Peyer's patch (tissue), 4 donors: ENCODE measurements at regions not wholly inside any gene's neighbourhood (a gene's known extent, or its start where the extent isn't known, plus 50 kb on each side); places are given as distances from the start of the nearest gene placed in this dataset.

Experiments
- DNase-seq, 3 donors: peaks; one replicate each; pipeline ENCODE4 v3.0.0-alpha.2; 2017 to 2019
- H3K27ac ChIP-seq, 4 donors: fragments of 200-600 bp; sonication (generic); one replicate each; pipeline ENCODE4 v1.5.1; 2016 to 2019
- H3K27me3 ChIP-seq, 2 donors: fragments of 200-600 bp; sonication (generic); one replicate each; pipeline ENCODE4 v1.5.1; 2019
- H3K36me3 ChIP-seq, 3 donors: fragments of 200-600 bp; sonication (generic); one replicate each; pipeline ENCODE4 v1.5.1; 2016 to 2019
- H3K4me1 ChIP-seq, 4 donors: fragments of 200-600 bp; sonication (generic); one replicate each; pipeline ENCODE4 v1.5.1; 2016 to 2019
- H3K4me3 ChIP-seq, 4 donors: fragments of 200-600 bp; sonication (generic); 1 replicate in 3 of 4; 2 replicates in 1 of 4; pipeline ENCODE4 v1.5.1; 2016 to 2019; ENCODE audit warnings: mild to moderate bottlenecking in 1 of 4
- H3K9me3 ChIP-seq, 4 donors: fragments of 200-600 bp; sonication (generic); one replicate each; pipeline ENCODE4 v1.5.1; 2016 to 2019; ENCODE audit warnings: mild to moderate bottlenecking in 1 of 4
- CTCF ChIP-seq, 6 experiments: fragments of 450-650 bp in 4 of 6; fragments of 200-600 bp in 2 of 6; sonication (generic) in 1 of 6; IDR thresholded peaks; one replicate each; pipeline ENCODE4 v1.5.1; 2017 to 2019; ENCODE audit warnings: antibody characterized with exemption in 6 of 6, mild to moderate bottlenecking in 3 of 6, moderate library complexity in 1 of 6
- POLR2A ChIP-seq, 2 donors: fragments of 450-650 bp; IDR thresholded peaks; one replicate each; pipeline ENCODE4 v1.5.1; 2017; ENCODE audit warnings: antibody characterized with exemption in 2 of 2, mild to moderate bottlenecking in 2 of 2, moderate library complexity in 2 of 2

- Histone ChIP-seq H3K27me3 (no peaks in the 10 kb centered on the region), H3K9me3 (no peaks in the 10 kb centered on the region), H3K27ac (no peak overlapping the region), H3K4me3 (no peak overlapping the region), H3K36me3 (no peaks in the 10 kb centered on the region), H3K4me1 (no peaks in the 10 kb centered on the region)
- no peak for DNase-seq
- no peak for TF ChIP-seq POLR2A (IDR thresholded peaks at IDR 0.05)
- TF ChIP-seq CTCF (IDR thresholded peaks at IDR 0.05), result no peak
These were observed 86.2 kb upstream of the FRMD4B start for GRCh38 chr3:69472093-69472492.

- Histone ChIP-seq H3K36me3 (no peaks in the 10 kb centered on the region), H3K9me3 (no peaks in the 10 kb centered on the region), H3K27ac (no peak overlapping the region), H3K4me1 (no peaks in the 10 kb centered on the region), H3K4me3 (no peak overlapping the region), H3K27me3 (no peaks in the 10 kb centered on the region)
- no peak for TF ChIP-seq CTCF (IDR thresholded peaks at IDR 0.05)
- TF ChIP-seq POLR2A (IDR thresholded peaks at IDR 0.05), result no peak
- DNase-seq, result no peak
These were observed 77.6 kb upstream of the FRMD4B start for GRCh38 chr3:69463531-69463930.

- no peak overlapping the region for H3K4me3 ChIP-seq
- H3K27me3 ChIP-seq, result no peaks in the 10 kb centered on the region
- H3K4me1 ChIP-seq, result no peaks in the 10 kb centered on the region
- H3K27ac ChIP-seq, result no peak overlapping the region
- no peak for TF ChIP-seq CTCF (IDR thresholded peaks at IDR 0.05)
- TF ChIP-seq POLR2A (IDR thresholded peaks at IDR 0.05), result no peak
- H3K9me3 ChIP-seq, result no peaks in the 10 kb centered on the region
- no peak for DNase-seq
- no peaks in the 10 kb centered on the region for H3K36me3 ChIP-seq
These were observed 76.9 kb upstream of the FRMD4B start for GRCh38 chr3:69462826-69463100.

GRCh38 chr3:69462022-69462825, 76.3 kb upstream of the FRMD4B start:
- no peaks in the 10 kb centered on the region for H3K36me3 ChIP-seq
- TF ChIP-seq CTCF (IDR thresholded peaks at IDR 0.05) (no peak), POLR2A (IDR thresholded peaks at IDR 0.05) (no peak)
- no peaks in the 10 kb centered on the region for H3K9me3 ChIP-seq
- H3K27me3 ChIP-seq, result no peaks in the 10 kb centered on the region
- H3K27ac ChIP-seq, result no peak overlapping the region
- no peak overlapping the region for H3K4me3 ChIP-seq
- no peak for DNase-seq
- H3K4me1 ChIP-seq, result no peaks in the 10 kb centered on the region

- no peak for DNase-seq
- Histone ChIP-seq H3K4me1 (no peaks in the 10 kb centered on the region), H3K27me3 (no peaks in the 10 kb centered on the region), H3K27ac (no peak overlapping the region), H3K4me3 (no peak overlapping the region), H3K9me3 (no peaks in the 10 kb centered on the region), H3K36me3 (no peaks in the 10 kb centered on the region)
- no peak for TF ChIP-seq POLR2A (IDR thresholded peaks at IDR 0.05)
- TF ChIP-seq CTCF (IDR thresholded peaks at IDR 0.05), result no peak
These were observed 74.1 kb upstream of the FRMD4B start for GRCh38 chr3:69460034-69460433.
